Suprapubic skin (tissue), 4 donors: ENCODE measurements at regions not wholly inside any gene's neighbourhood (a gene's known extent, or its start where the extent isn't known, plus 50 kb on each side); places are given as distances from the start of the nearest gene placed in this dataset.
A peak's percentile ranks its signal among the peaks of the same experiment; 100 is the strongest.

Source experiments
- DNase-seq, 2 donors: peaks; one replicate each; pipeline ENCODE4 v3.0.0-alpha.2; 2019; ENCODE audit warnings: low spot score in 2 of 2
- H3K27ac ChIP-seq: fragments of 200-600 bp; sonication (generic); one replicate; pipeline ENCODE4 v1.5.1; 2019
- H3K27me3 ChIP-seq: fragments of 200-600 bp; sonication (generic); one replicate; pipeline ENCODE4 v1.5.1; 2019
- H3K36me3 ChIP-seq: fragments of 200-600 bp; sonication (generic); one replicate; pipeline ENCODE4 v1.5.1; 2019
- H3K4me1 ChIP-seq: fragments of 200-600 bp; sonication (generic); one replicate; pipeline ENCODE4 v1.5.1; 2019
- H3K4me3 ChIP-seq: fragments of 200-600 bp; sonication (generic); one replicate; pipeline ENCODE4 v1.5.1; 2019; ENCODE audit warnings: mild to moderate bottlenecking
- H3K9me3 ChIP-seq: fragments of 200-600 bp; sonication (generic); one replicate; pipeline ENCODE4 v1.5.1; 2019
- CTCF ChIP-seq, 2 donors: fragments of 200-600 bp in 1 of 2; fragments of 450-650 bp in 1 of 2; sonication (generic) in 1 of 2; IDR thresholded peaks; one replicate each; pipeline ENCODE4 v1.5.1; 2016 to 2019; ENCODE audit warnings: antibody characterized with exemption in 2 of 2, mild to moderate bottlenecking in 1 of 2, moderate library complexity in 1 of 2
- EP300 ChIP-seq: sonication (generic); formaldehyde crosslinking; IDR thresholded peaks from one replicate; pipeline ENCODE4 v1.6.1; 2017; ENCODE audit warnings: antibody characterized with exemption
- POLR2A ChIP-seq, 2 donors: fragments of 450-650 bp; IDR thresholded peaks; one replicate each; pipeline ENCODE4 v1.6.1; 2017; ENCODE audit warnings: antibody characterized with exemption in 2 of 2, mild to moderate bottlenecking in 2 of 2, moderate library complexity in 2 of 2
- POLR2AphosphoS5 ChIP-seq, 3 donors: sonication (generic); formaldehyde crosslinking; IDR thresholded peaks; one replicate each; pipeline ENCODE4 v1.6.1; 2017; ENCODE audit warnings: antibody characterized with exemption in 3 of 3
- WGBS: methylation state at CpG from one replicate; pipeline ENCODE4 v1.1.5; 2018; 5-methylcytosine and 5-hydroxymethylcytosine counted together

GRCh38 chr21:38956856-38957571 lies 151.3 kb downstream of the ETS2 start:
- no peak for TF ChIP-seq POLR2AphosphoS5 (IDR thresholded peaks at IDR 0.05)
- Histone ChIP-seq H3K9me3 (no peaks in the 10 kb centered on the region), H3K27ac (peak overlapping the region; percentile 38), H3K4me1 (peaks cover 32% of the 10 kb centered on the region), H3K4me3 (no peak overlapping the region), H3K27me3 (no peaks in the 10 kb centered on the region), H3K36me3 (no peaks in the 10 kb centered on the region)
- WGBS = 57% methylated on average over 10 of the region's 10 CpGs
- no peak for DNase-seq

- TF ChIP-seq CTCF (IDR thresholded peaks at IDR 0.05) (no peak), POLR2A (IDR thresholded peaks at IDR 0.05) (no peak), POLR2AphosphoS5 (IDR thresholded peaks at IDR 0.05) (no peak), EP300 (no peak)
- H3K27me3 ChIP-seq = no peaks in the 10 kb centered on the region
- no peaks in the 10 kb centered on the region for H3K36me3 ChIP-seq
- H3K4me3 ChIP-seq = no peak overlapping the region
- DNase-seq = no peak
- 80% methylated on average over 5 of the region's 5 CpGs for WGBS
- peaks cover 32% of the 10 kb centered on the region for H3K4me1 ChIP-seq
- H3K9me3 ChIP-seq = no peaks in the 10 kb centered on the region
- H3K27ac ChIP-seq = peak overlapping the region; percentile 38
These were observed 150.8 kb downstream of the ETS2 start for GRCh38 chr21:38956521-38956855.

- H3K36me3 ChIP-seq = no peaks in the 10 kb centered on the region
- no peaks in the 10 kb centered on the region for H3K9me3 ChIP-seq
- H3K27ac ChIP-seq = no peak overlapping the region
- 95% methylated on average over 6 of the region's 6 CpGs for WGBS
- TF ChIP-seq POLR2AphosphoS5 (IDR thresholded peaks at IDR 0.05) = no peak
- no peak for TF ChIP-seq CTCF (IDR thresholded peaks at IDR 0.05)
- TF ChIP-seq EP300 = no peak
- H3K4me1 ChIP-seq = peaks cover 32% of the 10 kb centered on the region
- no peak overlapping the region for H3K4me3 ChIP-seq
- no peaks in the 10 kb centered on the region for H3K27me3 ChIP-seq
- DNase-seq = no peak
These were observed 150.3 kb downstream of the ETS2 start for GRCh38 chr21:38956007-38956406.

- H3K27me3 ChIP-seq = no peaks in the 10 kb centered on the region
- no peaks in the 10 kb centered on the region for H3K36me3 ChIP-seq
- no peak for TF ChIP-seq POLR2A (IDR thresholded peaks at IDR 0.05)
- H3K4me3 ChIP-seq = no peak overlapping the region
- no peaks in the 10 kb centered on the region for H3K9me3 ChIP-seq
- WGBS = 72% methylated on average over 8 of the region's 8 CpGs
- no peak overlapping the region for H3K27ac ChIP-seq
- DNase-seq = no peak
- peaks cover 32% of the 10 kb centered on the region for H3K4me1 ChIP-seq
These were observed 149.8 kb downstream of the ETS2 start for GRCh38 chr21:38955495-38955894.

GRCh38 chr21:38954588-38955004 lies 148.9 kb downstream of the ETS2 start:
- WGBS = 80% methylated on average over 3 of the region's 3 CpGs
- H3K4me1 ChIP-seq = peaks cover 29% of the 10 kb centered on the region
- no peak overlapping the region for H3K27ac ChIP-seq
- no peak for DNase-seq
- TF ChIP-seq POLR2A (IDR thresholded peaks at IDR 0.05) (no peak), CTCF (IDR thresholded peaks at IDR 0.05) (no peak), POLR2AphosphoS5 (IDR thresholded peaks at IDR 0.05) (no peak), EP300 (no peak)
- no peaks in the 10 kb centered on the region for H3K9me3 ChIP-seq
- no peaks in the 10 kb centered on the region for H3K36me3 ChIP-seq
- H3K27me3 ChIP-seq = no peaks in the 10 kb centered on the region
- H3K4me3 ChIP-seq = no peak overlapping the region

- no peak overlapping the region for H3K27ac ChIP-seq
- WGBS = 93% methylated on average over 5 of the region's 5 CpGs
These were observed 147.8 kb downstream of the ETS2 start for GRCh38 chr21:38953516-38953915.

More at GRCh38 chr21:38953516-38953915, 147.8 kb downstream of the ETS2 start:
- Histone ChIP-seq H3K36me3 (no peaks in the 10 kb centered on the region), H3K4me1 (peaks cover 18% of the 10 kb centered on the region), H3K4me3 (no peak overlapping the region), H3K9me3 (no peaks in the 10 kb centered on the region), H3K27me3 (no peaks in the 10 kb centered on the region)
- DNase-seq = no peak
- TF ChIP-seq EP300 (no peak), POLR2A (IDR thresholded peaks at IDR 0.05) (no peak), CTCF (IDR thresholded peaks at IDR 0.05) (no peak)
